Liver (tissue), 8 donors: ENCODE measurements at regions not wholly inside any gene's neighbourhood (a gene's known extent, or its start where the extent isn't known, plus 50 kb on each side); places are given as distances from the start of the nearest gene placed in this dataset.

Experiments used
- DNase-seq: peaks from one replicate; pipeline ENCODE4 v3.0.0-alpha.2; 2017; ENCODE audit warnings: low spot score
- H3K27ac ChIP-seq, 2 donors: one replicate each; pipeline ENCODE4 v1.7.0; 2013; ENCODE audit warnings: inconsistent platforms in 2 of 2, low read length in 2 of 2, control low read depth in 1 of 2, low read depth in 1 of 2, mild to moderate bottlenecking in 1 of 2
- H3K27me3 ChIP-seq, 4 donors: one replicate each; pipeline versions ENCODE4 v1.6.1 to v1.7.0; 2013; ENCODE audit warnings: low read length in 3 of 4, inconsistent platforms in 1 of 4, mild to moderate bottlenecking in 1 of 4, moderate library complexity in 1 of 4; ENCODE audit not compliant: control insufficient read depth in 4 of 4, insufficient read depth in 4 of 4
- H3K36me3 ChIP-seq, 4 donors: one replicate each; pipeline versions ENCODE4 v1.6.1 to v1.7.0; 2013; ENCODE audit warnings: low read length in 3 of 4, mild to moderate bottlenecking in 3 of 4, low read depth in 1 of 4, moderate library complexity in 1 of 4; ENCODE audit not compliant: control insufficient read depth in 4 of 4, insufficient read depth in 3 of 4
- H3K4me1 ChIP-seq, 4 donors: one replicate each; pipeline versions ENCODE4 v1.6.1 to v1.7.0; 2013; ENCODE audit warnings: low read length in 3 of 4, mild to moderate bottlenecking in 3 of 4, moderate library complexity in 1 of 4; ENCODE audit not compliant: control insufficient read depth in 4 of 4, insufficient read depth in 4 of 4
- H3K4me3 ChIP-seq, 3 donors: one replicate each; pipeline versions ENCODE4 v1.6.1 to v1.7.0; 2013; ENCODE audit warnings: low read length in 3 of 3, control low read depth in 1 of 3, low read depth in 1 of 3, mild to moderate bottlenecking in 1 of 3
- H3K9ac ChIP-seq, 2 donors: one replicate each; pipeline ENCODE4 v1.7.0; 2013; ENCODE audit warnings: low read length in 2 of 2, mild to moderate bottlenecking in 2 of 2, moderate library complexity in 2 of 2, control low read depth in 1 of 2, low read depth in 1 of 2
- H3K9me3 ChIP-seq, 4 donors: one replicate each; pipeline versions ENCODE4 v1.6.1 to v1.7.0; 2013; ENCODE audit warnings: low read length in 3 of 4; ENCODE audit not compliant: control insufficient read depth in 4 of 4
- ATF3 ChIP-seq: IDR thresholded peaks from 2 replicates; pipeline ENCODE4 v1.6.1; 2016; ENCODE audit warnings: antibody characterized with exemption
- CTCF ChIP-seq: fragments of 150-350 bp; IDR thresholded peaks from 2 replicates; pipeline ENCODE4 v1.5.1; 2017; ENCODE audit warnings: improper control_type of control experiment, low read depth, low read length; ENCODE audit not compliant: missing input control
- EGR1 ChIP-seq, 2 donors: IDR thresholded peaks; 2 replicates each; pipeline ENCODE4 v1.6.1; 2016 to 2018; ENCODE audit warnings: antibody characterized with exemption in 2 of 2, low read depth in 2 of 2
- FOXA1 ChIP-seq: IDR thresholded peaks from 2 replicates; pipeline ENCODE4 v1.6.1; 2016; ENCODE audit warnings: antibody characterized with exemption
- FOXA2 ChIP-seq: IDR thresholded peaks from 2 replicates; pipeline ENCODE4 v1.6.1; 2016; ENCODE audit warnings: antibody characterized with exemption
- GABPA ChIP-seq, 2 donors: IDR thresholded peaks in 1 of 2; conservative IDR thresholded peaks in 1 of 2; 2 replicates each; pipeline ENCODE4 v1.6.1; 2016; ENCODE audit warnings: antibody characterized with exemption in 2 of 2, mild to moderate bottlenecking in 1 of 2, moderate library complexity in 1 of 2
- HNF4A ChIP-seq, 2 donors: conservative IDR thresholded peaks; 2 replicates each; pipeline ENCODE4 v1.6.1; 2016; ENCODE audit warnings: antibody characterized with exemption in 2 of 2, mild to moderate bottlenecking in 2 of 2
- HNF4G ChIP-seq: IDR thresholded peaks from 2 replicates; pipeline ENCODE4 v1.6.1; 2016; ENCODE audit warnings: antibody characterized with exemption
- JUND ChIP-seq, 2 donors: IDR thresholded peaks; 2 replicates each; pipeline ENCODE4 v1.6.1; 2016; ENCODE audit warnings: antibody characterized with exemption in 2 of 2
- MAX ChIP-seq: IDR thresholded peaks from 2 replicates; pipeline ENCODE4 v1.6.1; 2016; ENCODE audit warnings: antibody characterized with exemption
- NR2F2 ChIP-seq: IDR thresholded peaks from 2 replicates; pipeline ENCODE4 v1.6.1; 2016; ENCODE audit warnings: antibody characterized with exemption
- RAD21 ChIP-seq, 2 donors: IDR thresholded peaks; 2 replicates each; pipeline ENCODE4 v1.6.1; 2016; ENCODE audit warnings: antibody characterized with exemption in 2 of 2, mild to moderate bottlenecking in 2 of 2
- REST ChIP-seq: IDR thresholded peaks from 2 replicates; pipeline ENCODE4 v1.6.1; 2016; ENCODE audit warnings: antibody characterized with exemption, mild to moderate bottlenecking
- RXRA ChIP-seq, 2 donors: IDR thresholded peaks; 2 replicates each; pipeline ENCODE4 v1.6.1; 2017 to 2018; ENCODE audit warnings: antibody characterized with exemption in 2 of 2, mild to moderate bottlenecking in 1 of 2
- SP1 ChIP-seq: IDR thresholded peaks from 2 replicates; pipeline ENCODE4 v1.6.1; 2018; ENCODE audit warnings: antibody characterized with exemption, mild to moderate bottlenecking
- TAF1 ChIP-seq: conservative IDR thresholded peaks from 2 replicates; pipeline ENCODE4 v1.6.1; 2016; ENCODE audit warnings: antibody characterized with exemption, mild to moderate bottlenecking
- YY1 ChIP-seq: IDR thresholded peaks from 2 replicates; pipeline ENCODE4 v1.6.1; 2016; ENCODE audit warnings: antibody characterized with exemption, mild to moderate bottlenecking
- ZBTB33 ChIP-seq: IDR thresholded peaks from 2 replicates; pipeline ENCODE4 v1.6.1; 2016; ENCODE audit warnings: antibody characterized with exemption
- WGBS: extraction: QIAGEN DNeasy Blood & Tissue Kit; methylation state at CpG from one replicate; pipeline ENCODE4 v1.1.7; 2013; 5-methylcytosine and 5-hydroxymethylcytosine counted together
- donor health status: healthy.
- donor health status: healthy.
- donor health status: healthy.
- donor health status: healthy.
- donor health status: healthy.

GRCh38 chr5:74285675-74286280 is 354.8 kb downstream of the ENC1 start (continued):
- TF ChIP-seq CTCF: no peak
- TF ChIP-seq HNF4G: no peak
- TF ChIP-seq GABPA (IDR thresholded peaks at IDR 0.05 in 1 of 2, conservative IDR thresholded peaks at IDR 0.05 in 1 of 2): no peak
- no peak for TF ChIP-seq JUND (IDR thresholded peaks at IDR 0.05)
- no peak for TF ChIP-seq HNF4A (conservative IDR thresholded peaks at IDR 0.05)
- TF ChIP-seq SP1: no peak
- no peak for TF ChIP-seq FOXA1

GRCh38 chr5:74282490-74282889 is 358.0 kb downstream of the ENC1 start:
- TF ChIP-seq FOXA1: no peak
- 76% methylated on average over 5 of the region's 5 CpGs for WGBS

GRCh38 chr5:74281166-74281565 is 359.4 kb downstream of the ENC1 start:
- no peak overlapping the region for H3K4me3 ChIP-seq
- no peak overlapping the region for H3K27ac ChIP-seq
- no peaks in the 10 kb centered on the region for H3K27me3 ChIP-seq
- H3K9ac ChIP-seq: no peak overlapping the region
- no peak for TF ChIP-seq NR2F2
- no peak for TF ChIP-seq REST
- TF ChIP-seq HNF4G: no peak
- no peak for TF ChIP-seq TAF1
- no peak for TF ChIP-seq GABPA (IDR thresholded peaks at IDR 0.05 in 1 of 2, conservative IDR thresholded peaks at IDR 0.05 in 1 of 2)
- TF ChIP-seq JUND (IDR thresholded peaks at IDR 0.05): no peak
- no peak for TF ChIP-seq HNF4A (conservative IDR thresholded peaks at IDR 0.05)
- TF ChIP-seq FOXA1: no peak
- no peak for TF ChIP-seq CTCF
- TF ChIP-seq RAD21 (IDR thresholded peaks at IDR 0.05): no peak
- no peak for TF ChIP-seq RXRA (IDR thresholded peaks at IDR 0.05)
- TF ChIP-seq ZBTB33: no peak
- no peak for TF ChIP-seq YY1
- no peak for TF ChIP-seq SP1
- TF ChIP-seq MAX: no peak
- TF ChIP-seq EGR1 (IDR thresholded peaks at IDR 0.05; ENCODE audit: low read depth in 2 of 2): no peak
- TF ChIP-seq FOXA2: no peak
- TF ChIP-seq ATF3: no peak
- no peaks in the 10 kb centered on the region for H3K9me3 ChIP-seq
- no peaks in the 10 kb centered on the region for H3K4me1 ChIP-seq
- no peak for DNase-seq
- H3K36me3 ChIP-seq: no peaks in the 10 kb centered on the region
- WGBS: 82% methylated on average over 6 of the region's 6 CpGs

More at GRCh38 chr5:74282490-74282889, 358.0 kb downstream of the ENC1 start:
- Histone ChIP-seq H3K36me3 (no peaks in the 10 kb centered on the region), H3K27ac (no peak overlapping the region), H3K27me3 (no peaks in the 10 kb centered on the region), H3K4me3 (no peak overlapping the region), H3K4me1 (no peaks in the 10 kb centered on the region), H3K9ac (no peak overlapping the region), H3K9me3 (no peaks in the 10 kb centered on the region)
- no peak for DNase-seq
